GM18951 (cell line): ENCODE measurements at regions not wholly inside any gene's neighbourhood (a gene's known extent, or its start where the extent isn't known, plus 50 kb on each side); places are given as distances from the start of the nearest gene placed in this dataset.

Experiments
- POLR2A ChIP-seq: IDR thresholded peaks from 4 replicates; pipeline ENCODE4 v1.6.1; 2011; ENCODE audit warnings: mild to moderate bottlenecking; ENCODE audit not compliant: insufficient read length, insufficient read depth; ENCODE audit errors: extremely low read depth
- in situ Hi-C: fragments of 300-500 bp; cut with MboI; formaldehyde crosslinking; loops from one replicate; pipeline ENCODE4 v1.12.0; 2022; ENCODE audit warnings: low sequenced_read_pairs, mixed read lengths, inconsistent platforms; ENCODE audit not compliant: unreplicated experiment

GRCh38 chr3:102573483-102574028 lies 138.7 kb downstream of the ZPLD1 start:
- in situ Hi-C loops: no loop called here
- no peak for TF ChIP-seq POLR2A

GRCh38 chr3:102574355-102574754 lies 139.5 kb downstream of the ZPLD1 start:
- in situ Hi-C loops: no loop called here
- TF ChIP-seq POLR2A: no peak

- in situ Hi-C loops: no loop called here
- no peak for TF ChIP-seq POLR2A
Observed at GRCh38 chr3:102576651-102577050, 141.8 kb downstream of the ZPLD1 start.

- no peak for TF ChIP-seq POLR2A
- in situ Hi-C loops: no loop called here
Observed at GRCh38 chr3:102577082-102577789, 142.4 kb downstream of the ZPLD1 start.

GRCh38 chr3:102580760-102581159 lies 145.9 kb downstream of the ZPLD1 start:
- in situ Hi-C loops: no loop called here
- TF ChIP-seq POLR2A: no peak

- in situ Hi-C loops: no loop called here
- no peak for TF ChIP-seq POLR2A
Observed at GRCh38 chr3:102586485-102586884, 151.7 kb downstream of the ZPLD1 start.

- TF ChIP-seq POLR2A: no peak
Observed at GRCh38 chr3:102593812-102594602, 159.2 kb downstream of the ZPLD1 start.

GRCh38 chr3:102595057-102595456 lies 160.2 kb downstream of the ZPLD1 start:
- in situ Hi-C loops: no loop called here
- TF ChIP-seq POLR2A: no peak

More at GRCh38 chr3:102593812-102594602, 159.2 kb downstream of the ZPLD1 start:
- in situ Hi-C loops: no loop called here

GRCh38 chr3:102599819-102600576 lies 165.2 kb downstream of the ZPLD1 start:
- in situ Hi-C loops: no loop called here
- no peak for TF ChIP-seq POLR2A

GRCh38 chr3:102605153-102605552 lies 170.3 kb downstream of the ZPLD1 start:
- in situ Hi-C loops: no loop called here
- no peak for TF ChIP-seq POLR2A

GRCh38 chr3:102608875-102609274 lies 174.1 kb downstream of the ZPLD1 start:
- in situ Hi-C loops: no loop called here
- TF ChIP-seq POLR2A: no peak

GRCh38 chr3:102614021-102614569 lies 179.3 kb downstream of the ZPLD1 start:
- no peak for TF ChIP-seq POLR2A
- in situ Hi-C loops: no loop called here

GRCh38 chr3:102614585-102614984 lies 179.8 kb downstream of the ZPLD1 start:
- in situ Hi-C loops: no loop called here
- TF ChIP-seq POLR2A: no peak
